HG02938 (cell line): ENCODE measurements at regions not wholly inside any gene's neighbourhood (a gene's known extent, or its start where the extent isn't known, plus 50 kb on each side); places are given as distances from the start of the nearest gene placed in this dataset.
"Not testable (repeated sequence)": the region's sequence is repeated elsewhere in the genome, so short reads cannot be mapped to it uniquely, and the experiment has no call there.

Experiments used
- ATAC-seq: cut with Tn5 transposase; IDR thresholded peaks from one replicate; pipeline ENCODE4 v1.9.1; 2021; ENCODE audit warnings: mild to moderate bottlenecking, moderate library complexity; ENCODE audit not compliant: unreplicated experiment

- ATAC-seq, result no peak
Measured at GRCh38 chr21:23131177-23131576, 2133.0 kb downstream of the NCAM2 start.

GRCh38 chr21:23138797-23139196, 2140.6 kb downstream of the NCAM2 start:
- no peak for ATAC-seq

- ATAC-seq, result no peak
Measured at GRCh38 chr21:23152130-23152529, 2153.9 kb downstream of the NCAM2 start.

GRCh38 chr21:23153842-23154241, 2155.6 kb downstream of the NCAM2 start:
- not testable (repeated sequence) for ATAC-seq

- ATAC-seq, result no peak
Measured at GRCh38 chr21:23155281-23155680, 2157.1 kb downstream of the NCAM2 start.

GRCh38 chr21:23160914-23161313, 2162.7 kb downstream of the NCAM2 start:
- ATAC-seq, result no peak

- no peak for ATAC-seq
Measured at GRCh38 chr21:23162198-23162946, 2164.2 kb downstream of the NCAM2 start.
